ENCODE measurements at regions not wholly inside any gene's neighbourhood (a gene's known extent, or its start where the extent isn't known, plus 50 kb on each side); places are given as distances from the start of the nearest gene placed in this dataset.

- no peaks in the 10 kb centered on the region for H3K9me3 Mint-ChIP-seq
- no peak for TF ChIP-seq CTCF (conservative IDR thresholded peaks at IDR 0.05)
These were observed 338.8 kb downstream of the MIAT start for GRCh38 chr22:26996154-26996553.

More at GRCh38 chr22:26996154-26996553, 338.8 kb downstream of the MIAT start:
- Histone ChIP-seq H3K4me2 (ENCODE audit: insufficient read depth, insufficient read length, low read length) (no peak overlapping the region), H4K91ac (ENCODE audit: insufficient read length, low read depth, low read length) (no peak overlapping the region), H2AK5ac (ENCODE audit: insufficient read length, low read length) (no peak overlapping the region), H3K4ac (ENCODE audit: low read depth, low read length) (no peak overlapping the region), H3K56ac (ENCODE audit: insufficient read length, low read depth, low read length) (no peak overlapping the region), H3K18ac (ENCODE audit: insufficient read length, low read depth, low read length) (no peak overlapping the region), H2BK120ac (ENCODE audit: low read depth, low read length, poor library complexity, severe bottlenecking) (no peak overlapping the region), H3T11ph (ENCODE audit: low read length) (no peak overlapping the region), H4K20me1 (ENCODE audit: control insufficient read depth, insufficient read depth, insufficient read length) (no peaks in the 10 kb centered on the region), H2BK5ac (ENCODE audit: insufficient read length, low read length) (no peak overlapping the region), H3K4me1 (ENCODE audit: insufficient read depth, low read length) (no peaks in the 10 kb centered on the region), H3K9me3 (ENCODE audit: control insufficient read depth, low read depth, low read length) (no peaks in the 10 kb centered on the region), H4K8ac (replicated peaks; ENCODE audit: insufficient read length, low read depth, low read length) (no peak overlapping the region), H2AFZ (ENCODE audit: low read length) (no peak overlapping the region), H4K5ac (ENCODE audit: insufficient read length, low read depth, low read length) (no peak overlapping the region), H3K23me2 (ENCODE audit: insufficient read length, low read depth, low read length, poor library complexity, severe bottlenecking) (no peaks in the 10 kb centered on the region), H3K9ac (ENCODE audit: extremely low read depth, insufficient read length, low read length) (no peak overlapping the region), H3K79me1 (ENCODE audit: insufficient read depth, low read depth, low read length, poor library complexity, severe bottlenecking) (no peaks in the 10 kb centered on the region), H2BK12ac (ENCODE audit: insufficient read length, low read depth, low read length) (no peak overlapping the region), H3K79me2 (ENCODE audit: insufficient read depth, low read length) (no peaks in the 10 kb centered on the region), H2BK20ac (ENCODE audit: low read depth, low read length, poor library complexity, severe bottlenecking) (no peak overlapping the region), H3K14ac (ENCODE audit: insufficient read depth, low read length) (no peak overlapping the region), H3K23ac (ENCODE audit: insufficient read length, low read depth, low read length) (no peak overlapping the region), H3K27ac (ENCODE audit: insufficient read length, low read depth, low read length) (no peak overlapping the region), H2BK15ac (ENCODE audit: low read depth, low read length) (no peak overlapping the region), H3K27me3 (ENCODE audit: insufficient read depth, low read length) (no peaks in the 10 kb centered on the region)
- Mint-ChIP-seq H3K27me3 (ENCODE audit: low read depth) (peaks cover 8% of the 10 kb centered on the region), H3K4me1 (peaks cover 4 to 6% of the 10 kb centered on the region in 2 experiments; a peak in 2 of 4 replicates), H3K36me3 (ENCODE audit: insufficient read depth in 1 of 3, low read depth in 3 of 3) (no peaks in the 10 kb centered on the region), H3K4me3 (no peak overlapping the region), H3K27ac (no peak overlapping the region)
- DNase-seq = no peak
- WGBS (ENCODE audit: extremely low coverage, insufficient read length, low lambda C conversion rate) = 100% methylated on average over 1 of the region's 2 CpGs
